Middle frontal gyrus (tissue), 1 donor: ENCODE measurements at regions not wholly inside any gene's neighbourhood (a gene's known extent, or its start where the extent isn't known, plus 50 kb on each side); places are given as distances from the start of the nearest gene placed in this dataset.

Source experiments
- DNase-seq: peaks from one replicate; pipeline ENCODE4 v3.0.0-alpha.2; 2015; ENCODE audit warnings: low spot score; ENCODE audit errors: extremely low spot score

GRCh38 chr3:162112719-162113118 lies 616.1 kb downstream of the OTOL1 start:
- DNase-seq = no peak

DNA sequence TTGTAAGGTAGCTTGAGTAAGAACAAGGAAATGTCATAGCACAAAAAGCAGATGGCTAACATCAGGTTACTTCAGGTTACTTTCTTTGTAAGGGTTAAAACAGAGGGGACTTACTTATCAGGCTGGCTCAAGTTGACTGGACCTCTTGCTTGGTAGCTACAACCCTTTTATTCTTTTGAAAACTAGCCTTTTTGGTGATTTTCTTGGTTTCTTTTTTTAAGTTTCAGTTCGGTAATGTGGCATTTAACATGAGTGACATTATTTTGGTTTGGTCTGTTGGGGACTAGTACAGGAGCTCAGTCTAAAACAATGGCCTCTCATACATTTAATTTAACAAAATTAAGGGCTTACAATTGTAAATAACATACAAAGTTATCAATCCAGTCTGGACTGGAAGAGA lies 621.4 kb downstream of the OTOL1 start:
- DNase-seq = no peak

GRCh38 chr3:162119651-162120050 lies 623.0 kb downstream of the OTOL1 start:
- DNase-seq = no peak

DNA sequence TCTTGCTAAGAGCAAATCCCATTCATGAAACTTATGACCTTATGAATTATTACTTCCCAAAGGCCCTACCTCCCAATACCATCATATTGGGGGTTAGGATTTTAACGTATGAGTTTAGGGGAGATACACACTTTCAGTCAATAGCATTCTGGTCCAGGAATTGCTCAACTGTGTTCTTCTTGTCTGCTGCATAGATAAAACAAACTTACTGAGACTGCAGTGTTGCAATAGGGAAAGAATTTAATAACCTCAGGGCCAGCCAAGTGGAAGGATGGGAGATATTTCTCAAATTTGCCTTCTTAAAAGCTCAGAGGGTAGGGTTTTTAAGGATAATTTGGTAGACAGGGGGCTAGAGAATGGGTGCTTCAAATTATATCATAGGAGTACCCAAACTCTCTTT lies 625.8 kb downstream of the OTOL1 start:
- no peak for DNase-seq

GRCh38 chr3:162125790-162126189 lies 629.2 kb downstream of the OTOL1 start:
- no peak for DNase-seq

DNA sequence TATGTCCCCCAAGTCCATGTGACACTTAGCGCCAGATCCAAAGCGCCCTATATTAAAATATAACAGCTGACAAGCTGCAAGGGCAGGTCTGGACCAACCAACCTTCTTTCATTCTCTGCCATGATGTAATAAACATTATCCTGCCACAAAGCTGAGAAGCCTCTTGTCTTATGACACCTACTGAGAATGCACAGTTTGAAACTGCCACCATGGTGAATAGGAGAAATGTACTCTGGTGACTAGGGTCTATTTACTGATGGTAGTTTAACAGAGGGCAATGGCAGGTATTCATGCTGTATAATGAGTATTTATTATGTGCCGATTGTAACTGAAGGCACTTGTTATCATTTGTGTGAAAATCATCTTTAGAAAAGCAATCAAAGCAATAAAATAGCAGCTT lies 634.0 kb downstream of the OTOL1 start:
- no peak for DNase-seq

- DNase-seq = no peak
Observed at GRCh38 chr3:162132981-162133380, 636.4 kb downstream of the OTOL1 start.

DNA sequence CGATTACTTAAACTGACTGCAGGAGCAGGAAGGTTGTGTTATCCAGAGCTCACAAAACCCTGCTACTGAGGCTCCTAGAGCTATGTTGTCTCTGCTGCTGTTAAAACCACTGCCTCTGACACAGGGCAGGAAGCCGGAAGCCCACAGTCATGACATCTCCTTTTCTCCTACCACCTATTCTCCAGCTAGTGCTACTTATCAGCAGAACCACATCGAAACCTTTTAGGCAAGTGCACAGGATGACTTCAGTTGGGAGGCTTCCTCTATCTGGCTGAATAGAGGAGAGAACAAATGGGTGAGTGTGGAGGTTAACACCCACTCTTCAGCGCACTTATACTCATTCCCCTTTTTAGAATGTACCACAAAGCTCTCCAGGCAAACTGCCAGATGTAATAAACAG lies 638.0 kb downstream of the OTOL1 start:
- no peak for DNase-seq

DNA sequence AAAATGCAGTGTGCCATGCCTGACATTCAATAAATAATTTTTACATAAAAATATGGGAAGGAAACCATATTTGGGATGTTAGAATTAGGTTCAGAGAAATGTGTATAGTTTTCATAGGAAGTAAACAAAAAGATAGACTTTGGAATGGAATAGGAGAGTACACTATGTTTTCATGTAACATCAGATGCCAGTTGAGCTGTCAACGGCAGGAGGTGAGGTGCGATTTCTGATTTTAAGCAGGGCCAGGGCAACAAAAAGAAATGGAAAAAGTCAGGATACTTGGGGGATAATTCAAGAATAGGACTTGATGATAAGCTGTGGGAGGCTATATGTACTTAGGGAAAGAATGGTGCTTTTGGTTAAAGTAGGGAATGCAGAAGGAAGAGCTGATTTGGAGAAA lies 639.5 kb downstream of the OTOL1 start:
- DNase-seq = no peak

GRCh38 chr3:162138509-162138908 lies 641.9 kb downstream of the OTOL1 start:
- DNase-seq = no peak

- no peak for DNase-seq
Observed at GRCh38 chr3:162139841-162140240, 643.2 kb downstream of the OTOL1 start.

- no peak for DNase-seq
Observed at GRCh38 chr3:162141272-162141791, 644.7 kb downstream of the OTOL1 start.

DNA sequence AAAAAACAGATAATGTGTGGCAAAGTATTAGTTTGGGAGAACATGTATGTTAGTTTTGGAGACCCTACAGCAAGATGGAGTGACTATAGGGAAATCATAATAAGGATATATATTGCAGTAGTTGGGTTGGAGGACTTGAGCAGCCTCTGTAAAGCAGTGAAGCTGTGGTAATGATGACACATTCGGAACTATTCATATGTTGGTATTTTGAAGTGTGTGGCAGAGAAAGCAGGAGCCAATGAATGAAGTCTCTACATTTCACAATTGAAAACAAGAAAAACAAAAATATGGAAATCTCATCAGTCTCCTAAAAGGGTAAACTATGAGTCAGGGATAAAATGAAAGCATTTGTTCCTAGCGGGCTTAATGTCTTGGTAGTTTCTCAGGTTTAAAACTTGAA lies 645.9 kb downstream of the OTOL1 start:
- no peak for DNase-seq

GRCh38 chr3:162143180-162143579 lies 646.6 kb downstream of the OTOL1 start:
- no peak for DNase-seq

- DNase-seq = no peak
Observed at GRCh38 chr3:162147996-162148395, 651.4 kb downstream of the OTOL1 start.

- no peak for DNase-seq
Observed at GRCh38 chr3:162150790-162151189, 654.2 kb downstream of the OTOL1 start.

GRCh38 chr3:162152636-162153035 lies 656.0 kb downstream of the OTOL1 start:
- DNase-seq = no peak

DNA sequence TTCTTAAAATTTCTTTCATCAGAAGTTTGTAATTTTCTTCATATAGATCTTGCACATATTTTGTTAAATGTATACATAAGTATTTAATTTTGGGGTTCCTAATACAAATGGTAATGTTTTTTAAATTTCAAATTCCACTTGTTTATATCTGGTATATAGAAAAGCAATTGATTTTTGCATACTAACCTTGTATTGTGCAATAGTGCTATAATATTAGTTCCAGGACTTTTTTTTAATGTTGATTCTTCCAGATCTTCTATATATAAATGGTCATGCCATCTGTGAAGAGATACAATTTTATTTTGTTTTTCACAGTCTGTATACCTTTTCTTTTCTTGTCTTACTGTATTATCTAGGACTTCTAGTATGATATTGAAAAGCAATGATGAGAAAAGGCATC lies 665.0 kb downstream of the OTOL1 start:
- no peak for DNase-seq

DNA sequence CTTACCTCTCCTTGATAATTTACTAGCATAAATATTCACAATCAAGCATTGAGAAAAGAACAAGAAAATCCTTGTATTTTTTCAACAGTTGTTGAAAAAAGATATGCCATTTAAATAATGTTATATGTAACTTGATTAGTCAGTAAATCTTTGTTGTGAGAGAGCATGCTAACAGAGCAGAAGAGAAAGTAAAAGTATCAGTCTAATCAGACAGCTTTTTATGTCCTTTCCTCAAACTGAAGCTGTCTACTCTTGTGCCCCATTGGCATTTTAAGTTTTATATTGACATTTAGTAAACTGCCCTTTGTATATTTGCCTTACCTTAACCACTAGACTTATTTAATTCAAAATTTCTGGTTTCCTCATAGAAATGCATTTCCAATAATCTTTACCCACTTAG lies 668.7 kb downstream of the OTOL1 start:
- no peak for DNase-seq

- no peak for DNase-seq
Observed at GRCh38 chr3:162166543-162166942, 669.9 kb downstream of the OTOL1 start.

DNA sequence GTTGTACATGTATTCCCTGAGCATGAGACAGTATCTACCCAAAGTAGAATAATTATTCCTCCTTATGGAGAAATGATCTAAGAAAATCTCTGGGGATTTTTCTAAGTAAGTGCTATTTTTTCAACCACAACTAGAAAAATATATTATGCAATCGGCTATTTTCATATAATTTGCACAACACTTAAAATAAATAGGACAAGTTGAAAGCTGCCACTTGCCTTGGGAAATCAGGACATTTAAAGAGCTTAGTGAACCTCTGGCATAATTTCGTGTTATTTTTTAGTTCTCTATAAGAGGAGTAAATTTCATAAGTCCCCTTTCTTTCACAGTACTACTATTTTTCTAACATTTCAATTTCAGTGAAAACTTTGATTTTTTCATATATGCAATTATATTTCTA lies 672.1 kb downstream of the OTOL1 start:
- DNase-seq = no peak

GRCh38 chr3:162170581-162170980 lies 674.0 kb downstream of the OTOL1 start:
- DNase-seq = no peak

DNA sequence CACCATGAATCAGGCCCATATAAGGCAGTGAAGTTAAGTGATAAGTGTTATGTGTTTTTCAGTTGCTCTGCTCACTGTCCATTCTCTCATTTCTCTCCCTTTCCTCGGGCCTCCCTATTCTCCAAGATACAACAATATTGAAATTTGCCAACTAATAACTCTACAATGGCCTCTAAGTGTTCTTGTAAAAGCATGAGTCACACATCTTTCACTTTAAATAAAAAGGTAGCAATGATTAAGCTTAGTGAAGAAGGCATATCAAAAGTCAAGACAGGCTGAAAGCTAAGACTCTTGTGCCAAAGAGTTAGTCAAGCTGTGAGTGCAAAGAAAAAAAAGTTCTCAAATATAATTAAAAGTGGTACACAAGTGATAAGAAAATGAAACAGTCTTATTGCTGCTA lies 675.4 kb downstream of the OTOL1 start:
- DNase-seq = no peak

GRCh38 chr3:162175145-162175544 lies 678.5 kb downstream of the OTOL1 start:
- no peak for DNase-seq
